Stimulated activated CD8-positive, alpha-beta memory T cell treated with anti-CD3 and anti-CD28 coated beads, Interleukin-15, amount 100 ng/mL, for 24 hours (primary cell): ENCODE measurements at regions not wholly inside any gene's neighbourhood (a gene's known extent, or its start where the extent isn't known, plus 50 kb on each side); places are given as distances from the start of the nearest gene placed in this dataset.
"Not testable (repeated sequence)": the region's sequence is repeated elsewhere in the genome, so short reads cannot be mapped to it uniquely, and the experiment has no call there.

Source experiments
- DNase-seq: peaks from one replicate; pipeline ENCODE4 v3.0.0-alpha.2; 2020; ENCODE audit warnings: low read depth

GRCh38 chr11:19627566-19627965 is 85.1 kb upstream of the NAV2 start:
- no peak for DNase-seq

GRCh38 chr11:19625438-19625837 is 87.2 kb upstream of the NAV2 start:
- DNase-seq = no peak

- no peak for DNase-seq
These were observed 94.7 kb upstream of the NAV2 start for GRCh38 chr11:19617696-19618523.

- no peak for DNase-seq
These were observed 97.1 kb upstream of the NAV2 start for GRCh38 chr11:19615341-19616183.

GRCh38 chr11:19614370-19614940 is 98.2 kb upstream of the NAV2 start:
- DNase-seq = no peak

GRCh38 chr11:19612025-19612424 is 100.6 kb upstream of the NAV2 start:
- not testable (repeated sequence) for DNase-seq

- no peak for DNase-seq
These were observed 104.8 kb upstream of the NAV2 start for GRCh38 chr11:19607656-19608360.

GRCh38 chr11:19606856-19607655 is 105.6 kb upstream of the NAV2 start:
- no peak for DNase-seq

- no peak for DNase-seq
These were observed 106.9 kb upstream of the NAV2 start for GRCh38 chr11:19605520-19606371.

GRCh38 chr11:19604679-19605375 is 107.8 kb upstream of the NAV2 start:
- no peak for DNase-seq

- no peak for DNase-seq
These were observed 108.9 kb upstream of the NAV2 start for GRCh38 chr11:19603771-19604170.

GRCh38 chr11:19602891-19603290 is 109.7 kb upstream of the NAV2 start:
- no peak for DNase-seq

- no peak for DNase-seq
These were observed 110.2 kb upstream of the NAV2 start for GRCh38 chr11:19602406-19602805.

GRCh38 chr11:19601235-19601634 is 111.4 kb upstream of the NAV2 start:
- no peak for DNase-seq

GRCh38 chr11:19599681-19600080 is 113.0 kb upstream of the NAV2 start:
- DNase-seq = no peak

GRCh38 chr11:19598876-19599486 is 113.7 kb upstream of the NAV2 start:
- no peak for DNase-seq

GRCh38 chr11:19598456-19598855 is 114.2 kb upstream of the NAV2 start:
- no peak for DNase-seq

GRCh38 chr11:19597876-19598275 is 114.8 kb upstream of the NAV2 start:
- DNase-seq = no peak

GRCh38 chr11:19597206-19597605 is 115.4 kb upstream of the NAV2 start:
- no peak for DNase-seq
